Activated CD8-positive, alpha-beta memory T cell treated with anti-CD3 and anti-CD28 coated beads for 36 hours (primary cell): ENCODE measurements at regions not wholly inside any gene's neighbourhood (a gene's known extent, or its start where the extent isn't known, plus 50 kb on each side); places are given as distances from the start of the nearest gene placed in this dataset.

Source experiments
- CTCF ChIA-PET: fragments of 350-600 bp; sonication (Branson Sonifier 250); formaldehyde crosslinking; loops from one replicate; lab custom pipeline; 2021; ENCODE audit warnings: antibody characterized with exemption; lab: Charles Lee
- POLR2A ChIA-PET: fragments of 350-600 bp; sonication (Branson Sonifier 250); formaldehyde crosslinking; loops from one replicate; lab custom pipeline; 2021; ENCODE audit warnings: antibody characterized with exemption; lab: Charles Lee

DNA sequence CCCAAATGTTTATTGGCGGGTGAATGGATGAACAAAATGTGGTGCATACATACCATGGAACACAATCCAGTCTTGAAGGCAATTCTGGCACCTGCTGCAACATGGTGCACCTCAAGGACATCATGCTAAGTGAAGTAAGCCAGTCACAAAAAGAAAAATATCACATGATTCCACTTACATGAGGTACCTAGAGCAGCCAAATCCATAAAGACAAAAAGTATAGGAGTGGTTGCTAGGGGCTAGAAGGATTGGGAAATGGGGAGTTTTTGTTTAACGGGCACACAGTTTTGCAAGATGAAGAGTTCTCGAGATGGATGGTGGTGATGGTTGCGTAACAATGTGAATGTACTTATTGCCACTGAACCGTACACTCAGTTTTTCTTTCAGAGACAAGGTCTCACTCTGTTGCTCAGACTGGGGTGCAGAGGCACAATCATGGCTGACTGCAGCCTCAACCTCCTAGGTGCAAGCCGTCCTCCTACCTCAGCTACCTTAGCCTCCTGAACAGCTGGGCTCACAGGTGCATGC is 90.9 kb upstream of the CERS6 start:
- CTCF ChIA-PET: no interaction called here

DNA sequence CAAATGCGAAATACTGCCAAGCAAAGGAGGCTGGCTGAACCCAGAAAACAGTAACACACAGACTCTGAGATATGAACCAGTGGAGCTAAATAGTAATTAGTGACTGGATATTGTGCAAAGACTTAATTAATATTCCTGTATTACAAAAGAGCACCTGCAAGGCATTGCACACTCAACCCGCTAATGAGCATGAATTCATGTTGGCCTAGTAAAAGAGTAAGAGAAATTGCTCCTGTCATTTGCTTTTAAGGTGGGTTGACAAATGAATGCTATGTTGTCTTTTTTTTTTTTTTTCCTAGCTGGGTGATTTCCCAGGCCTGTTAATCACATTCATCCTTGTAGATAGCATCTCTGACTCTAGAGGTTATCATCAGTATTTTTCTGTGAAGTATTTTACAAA is 87.0 kb upstream of the CERS6 start:
- CTCF ChIA-PET: no interaction called here
- POLR2A ChIA-PET: no interaction called here

More for the DNA sequence above, 90.9 kb upstream of the CERS6 start:
- POLR2A ChIA-PET: no interaction called here

DNA sequence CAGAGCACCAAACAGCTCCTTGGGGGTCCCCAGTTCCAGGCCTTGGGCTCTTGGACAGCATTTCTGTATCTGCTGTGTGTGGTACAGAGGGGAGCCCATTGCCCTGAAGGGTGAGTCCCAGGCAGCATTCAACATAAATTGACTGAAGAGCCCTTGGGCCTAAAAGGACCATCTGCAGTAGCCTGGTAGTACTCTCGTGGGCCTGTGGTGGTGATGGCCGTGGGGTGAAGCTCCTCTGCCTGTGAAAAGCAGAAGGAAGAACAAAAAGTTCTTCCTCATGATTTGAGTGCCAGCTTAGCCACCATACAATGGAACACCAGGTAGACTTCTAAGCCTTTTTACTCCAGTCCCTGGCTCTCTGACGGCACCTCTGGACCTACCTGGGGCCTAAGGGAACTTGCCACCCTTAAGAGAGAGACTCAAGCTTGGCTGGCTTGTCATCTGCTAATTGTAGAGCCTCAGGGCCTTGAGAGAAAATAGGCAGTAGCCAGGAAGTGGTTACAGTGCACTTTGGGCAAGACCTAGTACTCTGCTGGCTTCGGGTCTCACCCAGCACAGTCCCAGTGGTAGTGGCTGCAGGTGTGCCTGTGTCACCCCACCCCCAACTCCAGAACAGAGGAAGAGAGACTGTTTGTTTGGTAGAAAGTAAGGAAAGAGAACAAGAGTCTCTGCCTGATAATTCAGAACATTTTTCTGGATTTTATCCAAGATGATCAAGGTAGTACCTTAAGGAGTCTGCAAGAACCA is 84.6 kb upstream of the CERS6 start:
- ChIA-PET POLR2A (no interaction called here), CTCF (no interaction called here)

DNA sequence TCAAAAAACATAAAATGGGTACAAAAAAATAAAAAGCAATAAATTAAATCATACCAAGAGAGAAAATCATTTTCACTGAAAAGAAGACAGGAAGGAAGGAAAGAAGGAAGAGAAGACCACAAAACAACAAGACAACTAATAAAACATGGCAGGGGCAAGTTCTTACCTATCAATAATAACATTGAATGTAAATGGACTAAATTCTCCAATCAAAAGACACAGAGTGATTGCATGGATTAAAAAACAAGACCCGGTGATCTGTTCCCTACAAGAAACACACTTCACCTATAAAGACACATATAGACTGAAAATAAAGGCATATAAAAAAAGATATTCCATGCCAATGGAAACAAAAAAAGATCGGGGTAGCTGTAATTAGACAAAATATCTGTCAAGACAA is 82.6 kb upstream of the CERS6 start:
- POLR2A ChIA-PET: no interaction called here
- CTCF ChIA-PET: no interaction called here

DNA sequence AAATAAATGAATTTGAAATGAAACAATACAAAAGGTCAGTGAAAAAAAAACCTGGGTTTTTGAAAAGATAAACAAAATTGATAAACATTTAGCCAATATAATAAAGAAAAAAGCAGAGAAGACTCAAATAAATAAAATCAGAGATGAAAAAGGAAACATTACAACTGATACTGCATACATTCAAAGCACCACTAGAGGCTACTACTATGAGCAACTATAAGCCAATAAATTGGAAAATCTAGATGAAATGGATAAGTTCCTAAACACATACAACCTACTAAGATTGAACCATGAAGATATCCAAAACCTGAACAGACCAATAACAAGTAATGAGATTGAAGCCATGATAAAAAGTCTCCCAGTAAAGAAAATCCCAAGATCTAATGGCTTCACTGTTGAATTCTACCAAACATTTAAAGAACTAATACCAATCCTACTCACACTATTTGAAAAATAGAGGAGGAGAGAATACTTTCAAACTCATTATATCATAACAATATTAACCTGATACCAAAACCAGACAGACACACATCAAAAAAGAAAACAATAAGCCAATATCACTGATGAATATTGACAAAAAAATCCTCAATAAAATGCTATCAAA is 80.8 kb upstream of the CERS6 start:
- CTCF ChIA-PET: no interaction called here
- POLR2A ChIA-PET: no interaction called here

DNA sequence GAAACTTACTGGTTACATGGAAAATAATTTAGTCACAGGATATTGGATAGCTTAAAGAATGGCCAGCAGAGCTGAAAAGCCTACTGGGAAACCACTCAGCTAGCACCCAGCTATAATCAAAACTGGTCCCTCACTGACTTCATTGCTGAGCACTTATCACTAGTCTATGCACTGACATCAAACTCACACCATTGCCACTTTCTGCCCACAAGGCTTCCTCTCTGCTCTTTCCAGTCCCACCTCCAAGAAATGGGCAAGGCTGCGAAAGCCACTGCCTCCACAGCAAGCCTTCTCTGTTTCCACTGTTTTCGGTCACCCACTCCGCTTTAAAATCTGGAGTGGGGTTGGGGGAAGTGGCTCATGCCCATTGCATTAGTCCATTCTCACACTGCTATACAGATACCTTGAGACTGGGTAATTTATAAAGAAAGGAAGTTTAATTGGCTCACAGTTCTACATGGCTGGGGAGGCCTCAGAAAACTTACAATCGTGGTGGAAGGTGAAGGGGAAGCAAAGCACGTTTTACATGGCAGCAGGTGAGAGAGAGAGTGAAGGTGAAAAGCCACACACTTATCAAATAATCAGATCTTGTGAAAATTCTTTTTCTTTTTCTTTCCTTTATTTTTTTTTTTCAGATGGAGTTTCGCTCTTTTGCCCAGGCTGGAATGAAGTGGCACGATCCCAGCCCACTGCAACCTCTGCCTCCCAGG is 77.0 kb upstream of the CERS6 start:
- ChIA-PET CTCF (no interaction called here), POLR2A (no interaction called here)

DNA sequence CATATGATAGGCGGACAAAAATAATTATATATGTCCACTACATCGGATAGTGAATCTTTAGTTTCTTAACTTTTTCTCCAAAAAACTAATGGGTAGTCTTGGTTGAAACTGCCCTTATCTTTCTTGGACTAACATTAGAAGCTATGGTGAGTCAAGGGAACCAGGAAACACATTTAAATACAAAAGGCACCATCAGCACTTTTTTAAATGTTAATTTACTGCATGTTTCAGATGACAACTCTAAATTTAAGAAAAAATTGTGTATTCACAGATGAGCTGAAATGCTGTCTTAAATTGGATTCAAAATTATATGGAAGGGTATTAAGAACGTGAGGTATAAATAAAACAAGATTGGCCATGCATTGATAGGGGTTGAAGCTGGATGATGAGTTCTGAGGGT is 75.6 kb upstream of the CERS6 start:
- POLR2A ChIA-PET: no interaction called here
- CTCF ChIA-PET: no interaction called here

DNA sequence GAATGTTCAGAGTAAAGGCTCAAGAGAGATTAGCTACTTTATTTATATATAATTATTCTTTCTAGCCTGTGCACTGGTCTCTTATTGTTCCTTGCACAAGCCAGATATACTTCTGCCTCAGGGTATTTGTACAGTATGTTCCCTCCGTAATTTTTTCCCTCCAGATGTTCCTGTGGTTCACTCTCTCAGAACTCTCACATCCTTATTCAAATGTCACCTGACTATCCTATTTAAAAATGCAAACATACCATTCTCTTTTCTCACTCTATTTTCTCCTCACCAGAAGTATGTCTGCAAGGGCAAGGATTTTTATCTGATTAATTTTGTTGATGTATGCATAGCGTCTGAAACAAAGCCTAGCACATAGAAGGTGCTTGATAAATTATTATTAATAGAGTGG is 64.0 kb upstream of the CERS6 start:
- POLR2A ChIA-PET: no interaction called here
- CTCF ChIA-PET: no interaction called here

DNA sequence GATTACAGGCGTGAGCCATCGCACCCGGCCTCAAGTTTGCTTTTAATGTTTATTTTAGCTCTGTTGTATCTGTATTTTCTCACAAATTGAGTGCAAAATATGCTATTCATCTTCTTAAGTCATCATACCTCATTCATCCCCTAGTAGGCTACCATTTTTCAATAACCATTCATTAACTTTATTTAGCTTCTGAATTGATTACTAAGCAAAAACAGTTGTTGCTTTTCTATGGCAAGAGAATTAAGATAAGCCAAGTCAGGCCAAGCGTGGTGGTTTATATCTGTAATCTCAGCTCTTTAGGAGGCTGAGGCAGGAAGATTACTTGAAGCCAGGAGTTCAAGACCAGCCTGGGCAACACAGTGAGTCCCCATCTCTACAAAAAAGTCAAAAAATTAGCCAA is 63.3 kb upstream of the CERS6 start:
- POLR2A ChIA-PET: no interaction called here
- CTCF ChIA-PET: no interaction called here

DNA sequence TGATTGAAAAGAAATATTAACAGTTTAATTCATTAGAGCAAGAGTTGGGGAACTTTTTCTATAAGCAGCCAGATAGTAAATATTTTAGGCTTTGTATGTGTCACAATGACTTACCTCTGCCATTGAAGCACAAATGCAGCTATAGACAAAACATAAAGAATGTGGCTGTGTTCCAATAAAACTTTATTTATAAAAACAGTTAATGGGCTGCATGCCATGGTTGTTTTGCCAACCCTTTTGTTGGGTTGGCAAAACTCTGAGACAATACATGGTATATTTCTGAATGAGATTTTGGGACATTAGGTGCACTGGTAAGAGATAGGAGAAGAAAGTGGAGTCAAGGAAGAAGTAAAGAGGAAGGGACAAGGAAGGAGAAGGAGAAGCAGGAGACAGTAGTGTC is 61.8 kb upstream of the CERS6 start:
- ChIA-PET POLR2A (no interaction called here), CTCF (interaction anchor here (1.3 kb wide), 1 partner anchor 48 kb away, joined by 3 read pairs; no protein-coding TSS in a partner anchor)

DNA sequence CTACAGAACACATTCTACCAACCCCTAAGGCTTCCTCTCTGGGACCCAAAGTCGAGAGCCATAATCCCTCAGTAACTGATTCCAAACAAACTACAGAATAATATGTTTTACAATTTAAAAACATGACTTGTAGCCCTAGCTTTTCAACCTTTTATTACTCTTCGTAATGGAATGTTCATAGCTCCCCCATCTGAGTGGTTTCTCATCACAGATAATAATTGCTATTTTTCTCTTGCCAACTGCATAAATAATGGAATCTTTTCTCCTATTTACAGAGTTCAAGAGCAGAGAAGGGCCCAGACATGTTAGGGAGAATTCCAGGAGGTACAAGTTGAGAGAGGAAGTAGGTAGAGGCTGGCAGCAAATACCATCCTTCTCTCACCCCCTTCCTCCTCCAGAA is 59.9 kb upstream of the CERS6 start:
- ChIA-PET CTCF (no interaction called here), POLR2A (no interaction called here)

DNA sequence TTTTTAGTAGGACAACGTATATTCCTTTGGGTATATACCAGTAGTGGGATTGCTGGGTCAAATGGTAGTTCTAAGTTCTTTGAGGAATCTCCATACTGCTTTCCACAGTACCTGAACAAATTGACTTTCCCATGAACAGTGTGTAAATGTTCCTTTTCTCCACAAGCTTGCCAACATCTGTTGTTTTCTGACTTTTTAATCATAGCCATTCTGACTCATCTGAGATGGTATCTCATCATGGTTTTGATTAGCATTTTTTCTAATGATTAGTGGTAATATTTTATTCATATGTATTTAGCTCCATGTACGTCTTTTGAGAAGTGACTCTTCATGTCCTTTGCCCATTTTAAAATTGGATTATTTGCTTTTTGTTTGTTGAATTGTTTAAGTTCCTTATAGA is 58.4 kb upstream of the CERS6 start:
- CTCF ChIA-PET: no interaction called here
- POLR2A ChIA-PET: no interaction called here

DNA sequence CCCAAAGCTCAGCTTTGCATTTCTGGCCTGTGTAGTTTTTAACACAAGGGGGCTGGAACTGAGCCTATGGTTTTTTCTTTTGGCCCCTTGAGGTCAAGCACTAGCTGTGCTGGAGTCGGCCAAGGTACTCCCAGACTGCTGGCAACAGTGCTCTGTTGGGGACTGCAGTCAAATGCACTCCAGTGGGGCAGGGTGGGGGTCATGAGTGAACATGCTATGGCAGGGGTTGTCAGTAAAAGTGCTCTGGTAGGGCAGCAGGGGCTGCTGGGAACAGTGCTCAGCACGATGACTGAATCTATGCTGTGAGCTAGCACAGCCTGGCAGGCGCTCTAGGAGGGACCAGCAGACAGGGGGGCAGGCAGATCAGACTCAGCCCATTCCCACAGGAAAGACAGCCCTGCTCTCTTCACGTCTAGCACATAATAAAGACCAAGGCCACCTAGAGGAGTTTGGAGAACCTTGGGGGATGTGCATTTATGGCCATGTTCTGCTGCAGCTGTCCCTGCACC is 55.0 kb upstream of the CERS6 start:
- POLR2A ChIA-PET: no interaction called here
- CTCF ChIA-PET: no interaction called here

DNA sequence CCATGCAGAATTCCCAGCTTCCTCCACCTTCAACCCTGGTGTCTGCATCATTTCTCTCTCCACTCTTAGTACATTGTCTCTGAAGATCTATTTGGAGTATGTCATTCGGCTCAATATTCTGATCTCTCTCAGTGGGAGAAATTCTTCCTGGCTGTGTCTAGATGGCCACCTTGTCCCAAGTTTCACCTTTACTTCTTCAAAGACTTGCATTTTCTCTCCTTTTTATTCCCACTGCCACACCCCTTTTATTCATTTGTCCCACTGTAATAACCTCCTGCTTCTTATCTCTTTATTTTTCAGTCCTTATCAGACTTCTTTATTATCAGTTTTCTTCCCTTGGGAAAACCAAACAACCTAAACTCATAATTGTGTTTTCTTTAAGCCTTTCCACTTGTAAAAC is 54.3 kb upstream of the CERS6 start:
- POLR2A ChIA-PET: no interaction called here
- CTCF ChIA-PET: no interaction called here

DNA sequence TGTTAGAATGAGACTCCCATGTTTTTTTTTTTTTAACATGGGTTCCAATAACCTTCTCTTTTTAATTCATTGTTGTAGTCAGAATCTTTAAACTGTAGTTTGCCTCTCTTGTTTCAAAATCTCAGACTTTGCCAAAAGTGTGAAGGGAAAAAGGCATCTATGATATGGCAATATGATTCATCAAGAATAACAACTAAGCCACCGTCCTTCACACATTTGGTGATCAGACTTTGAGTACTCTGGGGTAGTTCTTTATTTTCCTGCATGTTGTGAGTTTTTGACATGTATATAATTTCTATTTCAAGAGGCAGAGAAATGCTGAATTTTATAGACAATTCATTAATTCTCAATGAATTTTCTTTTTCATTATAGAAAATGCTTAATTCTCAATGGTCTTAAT is 53.5 kb upstream of the CERS6 start:
- ChIA-PET POLR2A (no interaction called here), CTCF (no interaction called here)

DNA sequence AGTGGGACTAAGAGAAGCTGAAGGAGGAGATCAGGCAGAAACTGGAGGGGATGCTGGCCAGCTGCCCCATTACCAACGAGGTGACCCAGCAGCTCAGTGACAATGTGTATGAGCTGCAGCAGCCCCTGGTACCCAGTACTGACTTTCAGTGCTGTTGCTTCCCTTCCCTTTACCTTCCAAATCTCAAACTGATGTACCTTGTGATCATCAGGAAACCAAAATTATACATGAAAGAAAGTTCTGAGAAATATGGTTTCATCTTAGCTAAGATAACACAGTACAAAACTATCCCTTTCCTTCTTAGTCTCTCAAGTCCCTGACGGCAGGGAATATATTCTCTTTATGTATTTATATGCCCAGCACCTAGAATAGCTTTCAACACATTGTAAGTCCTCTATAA is 52.3 kb upstream of the CERS6 start:
- ChIA-PET POLR2A (no interaction called here), CTCF (no interaction called here)

DNA sequence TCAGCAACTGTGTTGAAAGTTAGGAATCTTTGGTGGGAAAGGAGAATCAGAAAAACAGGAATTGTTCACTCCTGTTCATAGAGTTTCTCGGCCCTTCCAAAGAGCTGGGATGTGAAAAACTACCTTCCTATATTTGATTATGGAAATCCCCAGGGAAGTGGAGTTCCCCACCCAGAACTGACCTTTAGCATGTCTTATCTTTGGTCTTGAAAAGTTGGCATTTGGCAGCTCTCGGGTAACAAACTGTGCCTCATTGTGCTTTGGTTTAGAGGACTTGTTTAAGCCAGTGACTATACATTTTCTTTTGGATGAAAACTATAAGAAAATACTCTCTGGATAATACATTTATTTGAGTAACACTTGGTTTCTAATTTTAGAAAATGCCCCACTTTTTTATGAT is 51.3 kb upstream of the CERS6 start:
- ChIA-PET CTCF (no interaction called here), POLR2A (no interaction called here)
